Stimulated activated CD8-positive, alpha-beta memory T cell treated with anti-CD3 and anti-CD28 coated beads, Interleukin-7, amount 100 ng/mL, for 48 hours (primary cell): ENCODE measurements at regions not wholly inside any gene's neighbourhood (a gene's known extent, or its start where the extent isn't known, plus 50 kb on each side); places are given as distances from the start of the nearest gene placed in this dataset.
"Not testable (repeated sequence)": the region's sequence is repeated elsewhere in the genome, so short reads cannot be mapped to it uniquely, and the experiment has no call there.

Experiments used
- DNase-seq, 2 donors: peaks; one replicate each; pipeline ENCODE4 v3.0.0-alpha.2; 2020; ENCODE audit warnings: low read depth in 1 of 2; ENCODE audit errors: extremely low read depth in 1 of 2

DNA sequence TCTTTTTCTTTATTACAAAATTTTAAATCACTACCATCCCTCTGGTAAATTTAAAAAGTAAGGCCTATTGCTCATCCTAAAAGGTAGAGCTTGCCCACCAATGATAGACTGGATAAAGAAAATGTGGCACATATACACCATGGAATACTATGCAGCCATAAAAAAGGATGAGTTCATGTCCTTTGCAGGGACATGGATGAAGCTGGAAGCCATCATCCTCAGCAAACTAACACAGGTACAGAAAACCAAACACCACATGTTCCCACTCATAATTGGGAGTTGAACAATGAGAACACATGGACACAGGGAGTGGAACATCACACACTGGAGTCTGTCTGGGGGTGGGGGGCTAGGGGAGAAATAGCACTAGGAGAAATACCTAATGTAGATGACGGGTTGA lies 155.2 kb upstream of the NOCT start:
- DNase-seq: not testable (repeated sequence)

DNA sequence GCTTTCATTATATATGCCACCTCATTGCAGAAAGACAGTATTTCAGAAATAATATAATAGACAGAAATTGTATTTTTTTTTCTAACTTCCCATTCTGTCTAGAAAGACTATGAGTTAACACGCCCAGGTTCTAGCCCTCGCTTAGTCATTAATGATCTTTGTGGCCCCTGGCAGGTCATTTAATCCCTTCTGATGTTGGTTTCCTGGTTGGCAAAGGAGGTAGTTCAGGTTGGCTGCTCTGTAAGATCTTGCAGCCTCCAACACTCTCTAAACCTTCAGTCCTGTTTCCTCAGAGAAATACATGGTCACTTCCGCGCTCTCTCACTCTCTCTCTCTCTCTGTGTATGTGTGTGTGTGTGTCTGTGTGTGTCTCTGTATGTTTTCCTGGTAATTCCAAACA lies 156.3 kb upstream of the NOCT start:
- no peak for DNase-seq

DNA sequence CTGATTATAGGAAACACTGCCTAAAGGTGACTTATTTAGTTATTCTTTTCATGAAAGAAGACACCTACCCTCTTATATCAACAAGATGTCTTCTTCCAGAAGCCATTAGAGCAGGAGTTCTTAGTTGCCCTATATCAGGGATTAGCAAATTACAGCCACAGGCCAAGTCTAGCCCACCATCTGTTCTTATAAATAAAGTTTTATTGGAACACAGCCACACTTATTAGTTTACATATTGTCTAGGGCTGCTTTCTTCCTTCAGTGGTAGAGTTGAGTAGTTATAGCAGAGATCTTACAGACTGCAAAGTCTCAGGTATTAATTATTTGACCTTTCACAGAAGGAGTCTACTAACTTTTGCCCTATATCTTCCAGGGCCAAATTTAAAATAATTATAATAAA lies 157.2 kb upstream of the NOCT start:
- DNase-seq: no peak

DNA sequence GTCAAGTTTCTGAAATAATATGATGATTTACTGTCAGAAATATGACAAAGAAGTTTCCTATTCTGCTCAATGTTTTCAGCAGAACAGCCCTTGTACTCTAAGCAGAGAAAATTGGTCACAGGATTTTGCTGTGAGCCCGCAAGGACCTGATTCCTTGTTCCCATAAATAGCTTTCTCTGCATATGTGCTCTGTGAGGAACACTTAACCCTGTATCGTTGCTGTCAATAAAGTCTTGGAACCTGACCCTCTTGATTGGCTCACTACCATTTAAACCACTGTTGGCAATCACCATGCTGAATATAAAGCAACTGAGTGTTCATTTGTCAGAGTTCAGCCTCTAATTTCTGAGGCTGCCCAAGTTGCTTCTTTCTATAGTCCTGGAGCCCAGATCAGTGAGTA lies 158.2 kb upstream of the NOCT start:
- DNase-seq: no peak

DNA sequence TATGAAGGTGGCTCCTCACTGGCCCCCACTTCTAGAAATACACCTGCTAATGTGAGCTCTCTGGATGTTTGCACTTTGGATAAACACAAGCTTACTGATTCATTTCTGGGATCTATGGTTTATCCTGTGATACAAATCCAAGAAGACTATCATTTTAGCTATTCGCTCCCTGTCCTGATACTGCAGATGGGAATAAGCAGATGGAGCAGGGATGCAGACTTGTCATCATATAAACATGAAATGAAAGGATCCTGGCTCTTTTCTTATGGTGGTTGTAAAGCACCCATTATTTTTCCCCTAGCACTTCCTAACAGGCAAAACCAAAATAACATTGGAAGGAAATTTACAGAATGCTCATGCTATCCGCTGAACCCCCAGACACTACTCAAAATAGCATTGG lies 162.9 kb upstream of the NOCT start:
- no peak for DNase-seq

DNA sequence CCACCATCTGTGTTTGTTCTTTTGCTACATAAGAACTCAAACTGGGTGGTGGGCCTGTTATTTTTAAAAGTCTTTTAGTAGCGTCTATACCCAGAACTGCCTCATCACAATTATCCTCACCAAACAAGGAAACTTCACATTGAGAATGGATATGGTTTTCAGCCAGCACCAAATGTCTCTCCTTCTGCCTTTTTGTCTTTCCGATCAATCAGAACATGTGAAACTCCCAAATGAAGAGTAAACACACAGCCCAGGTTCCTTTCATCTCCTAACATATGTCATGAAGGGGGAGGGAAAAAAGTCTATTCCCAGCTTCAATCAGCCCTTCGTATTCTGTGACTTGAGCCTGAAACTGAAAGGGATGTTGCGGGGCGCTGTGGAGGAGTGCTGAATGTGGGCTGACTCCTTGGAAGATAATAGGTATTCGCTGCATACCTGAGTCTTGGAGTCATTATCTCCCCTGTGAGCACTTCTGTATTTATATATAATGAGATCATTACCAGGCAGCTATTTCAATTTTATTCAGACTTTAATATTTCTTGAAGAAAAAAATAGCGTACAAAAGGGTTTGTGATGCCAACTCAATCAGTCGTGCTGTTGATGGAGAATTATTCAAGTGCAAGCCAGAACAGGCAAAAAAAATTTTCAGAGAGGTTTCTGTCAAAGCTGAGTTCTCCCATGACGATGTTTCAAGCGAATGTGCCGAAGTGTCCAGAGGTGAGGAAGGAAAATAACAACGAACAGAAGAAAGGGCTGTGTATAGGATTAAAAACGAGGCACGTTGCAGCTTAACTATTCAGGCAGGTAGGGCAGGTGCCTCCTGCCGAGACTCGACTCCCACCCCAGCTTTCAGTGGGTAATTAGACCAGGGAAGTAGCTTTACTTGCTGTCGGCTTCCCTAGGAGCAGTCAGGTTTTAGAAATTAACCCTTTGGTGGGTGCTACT lies 163.9 kb upstream of the NOCT start:
- no peak for DNase-seq

DNA sequence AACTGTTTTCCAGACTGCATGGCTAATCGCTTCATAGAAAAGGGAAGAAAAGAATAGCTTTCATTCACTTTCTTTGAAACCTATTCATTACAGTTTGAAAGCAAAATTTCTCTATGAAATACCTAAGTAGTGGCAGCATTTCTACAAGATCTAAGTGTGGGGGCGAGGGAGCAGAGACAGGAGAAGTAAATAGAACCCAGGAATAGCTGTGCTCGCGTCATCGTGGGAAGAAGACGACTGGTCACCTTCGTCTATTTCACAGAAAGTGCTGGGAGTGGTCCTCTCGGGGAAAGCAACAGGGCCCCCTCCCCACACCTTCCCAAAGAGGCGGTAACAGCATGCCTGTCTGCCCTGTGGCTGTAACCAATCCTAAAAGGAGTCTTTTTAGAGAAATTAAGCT lies 169.9 kb upstream of the NOCT start:
- DNase-seq: no peak

DNA sequence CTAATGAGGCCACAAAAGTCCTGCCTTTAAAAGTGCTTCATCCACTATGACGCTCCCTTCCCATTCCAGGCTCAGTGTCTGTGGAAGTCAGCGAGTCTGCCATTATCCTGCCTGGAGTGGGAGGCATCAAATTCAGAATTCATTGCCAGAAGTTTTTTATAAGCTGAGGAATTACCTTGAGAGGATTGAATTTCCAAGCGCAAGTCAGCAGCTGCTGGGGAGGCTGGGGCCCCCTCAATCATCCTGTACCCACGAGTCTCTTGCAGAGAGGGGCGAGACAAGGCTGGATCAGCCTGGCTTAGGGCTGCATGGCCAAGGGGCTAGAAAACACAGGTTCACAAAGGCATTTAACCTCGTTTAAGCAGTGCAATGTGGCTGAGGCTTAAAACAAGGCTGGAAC lies 170.5 kb upstream of the NOCT start:
- no peak for DNase-seq

DNA sequence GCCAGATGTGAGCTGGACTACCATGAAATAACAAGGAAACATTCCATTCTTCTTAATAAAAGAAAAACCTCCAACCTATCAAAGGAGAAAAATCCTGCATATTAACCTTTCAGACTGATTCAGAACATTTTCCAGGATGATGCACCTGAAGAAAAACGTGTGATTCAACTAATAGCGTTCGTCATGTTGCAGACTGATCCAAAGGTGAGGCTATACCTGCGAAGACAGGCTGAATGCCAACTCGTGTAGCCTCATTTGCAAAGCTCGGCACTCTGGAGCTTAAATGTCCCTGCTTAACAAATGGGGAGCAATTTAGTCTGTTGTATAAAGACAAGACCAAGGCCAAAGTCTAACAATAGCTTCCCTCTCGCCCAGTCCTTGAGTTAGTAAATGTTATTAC lies 172.0 kb upstream of the NOCT start:
- no peak for DNase-seq

DNA sequence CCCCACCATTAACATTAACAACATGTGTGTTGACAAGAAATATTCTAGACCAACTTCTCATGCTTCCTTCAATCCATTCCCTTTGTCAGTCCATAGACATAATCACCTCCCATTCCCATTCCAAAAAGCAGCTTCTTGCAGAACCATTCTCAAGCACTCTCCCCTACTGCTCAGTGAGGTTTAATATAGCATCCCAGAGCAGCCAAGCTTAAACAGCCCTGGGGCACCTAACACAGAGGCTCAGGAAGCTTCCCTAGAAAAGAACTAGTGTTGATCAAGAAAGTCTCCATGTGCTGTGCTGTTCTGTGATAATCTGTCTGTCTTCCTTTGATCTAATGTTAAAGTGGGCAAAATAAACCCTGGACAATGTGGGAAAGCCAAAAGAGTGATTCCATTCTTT lies 174.2 kb upstream of the NOCT start:
- no peak for DNase-seq

DNA sequence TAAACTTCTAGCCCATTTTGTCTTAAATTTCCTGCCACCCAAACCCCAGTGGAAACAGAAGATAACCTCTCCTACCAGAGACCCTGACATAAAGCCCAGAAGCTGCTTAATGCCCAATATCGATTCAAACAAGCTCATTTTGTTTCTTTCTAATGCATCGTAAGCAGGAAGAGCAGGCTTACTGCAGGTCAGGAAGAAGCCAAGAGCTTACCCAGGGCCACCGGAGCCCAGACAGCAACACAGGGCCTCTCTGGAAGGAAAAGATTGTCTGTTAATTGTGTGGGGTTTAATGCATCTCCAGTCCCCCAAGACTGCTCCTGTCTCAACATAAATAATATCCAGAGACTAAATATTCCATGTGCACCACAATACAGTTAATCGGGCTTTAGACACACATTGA lies 177.3 kb upstream of the NOCT start:
- DNase-seq: no peak

DNA sequence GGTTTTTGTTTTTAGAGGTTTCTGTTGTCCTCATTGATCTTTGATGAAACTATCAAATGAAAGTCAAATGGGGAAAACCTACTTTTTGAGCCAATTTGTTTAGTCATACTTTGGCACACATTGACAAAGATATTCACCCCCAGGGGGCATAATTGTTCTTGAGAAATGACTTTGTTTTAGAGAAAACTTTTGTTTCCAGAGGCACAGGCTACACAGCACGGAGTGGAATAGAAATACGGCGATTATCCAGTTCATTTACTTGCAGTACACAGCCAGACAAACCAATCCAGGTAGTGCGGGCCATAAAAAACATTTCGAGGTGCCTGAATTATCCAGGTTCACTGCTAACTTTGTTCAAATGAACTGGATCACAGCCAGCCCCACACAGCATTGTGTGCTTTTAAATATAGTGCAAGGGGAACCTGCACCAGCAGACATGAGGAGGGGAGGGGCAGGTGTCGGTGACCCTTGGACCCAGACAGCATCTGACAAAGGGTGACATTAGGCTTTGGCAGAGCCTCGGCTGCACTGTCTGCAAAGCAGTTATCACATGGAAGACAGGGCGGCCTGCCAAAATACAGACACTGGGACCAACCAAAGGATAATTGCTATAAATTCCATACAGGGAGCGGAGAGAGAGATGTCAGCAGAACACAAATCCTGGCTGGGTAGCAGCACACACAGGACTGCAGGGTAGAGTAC lies 179.6 kb upstream of the NOCT start:
- DNase-seq: no peak

DNA sequence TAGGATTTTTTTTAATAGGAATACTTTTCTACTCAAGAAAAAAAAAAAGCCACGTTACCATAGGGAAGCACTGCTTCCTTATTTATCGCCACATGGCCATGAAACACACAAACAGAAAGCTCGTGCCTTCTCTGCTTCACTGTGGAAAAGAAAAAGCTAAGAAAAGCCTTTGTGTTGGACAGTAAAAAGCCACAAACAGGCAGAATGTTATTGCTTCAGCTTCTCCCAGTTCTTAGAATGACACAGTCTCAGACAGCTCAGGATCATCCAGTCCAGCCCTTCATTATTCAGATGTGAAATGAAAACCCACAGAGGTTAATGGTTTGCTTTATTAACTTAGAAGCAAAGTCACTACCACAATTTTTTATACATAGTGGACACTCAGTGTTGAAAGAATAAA lies 181.6 kb upstream of the NOCT start:
- no peak for DNase-seq

DNA sequence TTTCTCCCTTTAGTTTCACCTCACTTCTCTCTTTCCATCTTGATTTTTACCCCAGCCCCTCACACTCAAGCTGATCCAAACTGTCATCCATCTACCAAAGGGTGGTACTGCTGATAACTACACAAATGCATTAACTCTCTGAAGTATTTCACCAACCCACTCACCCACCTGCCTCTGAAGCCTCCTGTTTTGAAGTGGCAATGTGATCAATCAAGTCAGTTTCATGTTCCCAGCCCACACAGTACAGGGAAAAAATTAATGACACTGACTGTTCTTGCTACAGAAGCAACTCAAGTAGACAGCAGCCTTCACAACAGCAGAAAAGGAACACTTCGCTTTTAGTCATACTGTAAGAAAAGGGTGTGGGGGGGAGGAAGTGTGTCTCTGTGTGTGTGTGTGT lies 183.0 kb upstream of the NOCT start:
- peak in 1 of 2 donors; percentile 15 for DNase-seq

DNA sequence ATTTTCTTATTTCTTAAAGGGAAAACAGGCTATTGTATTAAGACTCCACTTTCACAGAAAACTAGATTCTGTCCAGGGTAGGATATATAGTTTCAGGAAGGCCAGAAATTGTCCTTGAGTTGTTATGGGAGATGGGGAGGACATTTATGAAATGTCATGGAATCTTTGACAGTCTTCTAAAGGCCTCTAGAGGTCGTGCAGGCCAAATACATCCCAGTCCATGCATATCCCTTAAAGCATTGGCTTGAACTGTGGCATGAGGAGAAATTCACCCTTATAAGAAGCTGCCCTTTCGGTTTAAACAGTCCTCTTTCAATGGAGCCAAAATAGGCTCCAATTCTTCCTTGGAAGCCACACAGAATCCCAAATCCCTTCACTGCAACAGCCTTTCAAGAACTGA lies 183.6 kb upstream of the NOCT start:
- DNase-seq: no peak

DNA sequence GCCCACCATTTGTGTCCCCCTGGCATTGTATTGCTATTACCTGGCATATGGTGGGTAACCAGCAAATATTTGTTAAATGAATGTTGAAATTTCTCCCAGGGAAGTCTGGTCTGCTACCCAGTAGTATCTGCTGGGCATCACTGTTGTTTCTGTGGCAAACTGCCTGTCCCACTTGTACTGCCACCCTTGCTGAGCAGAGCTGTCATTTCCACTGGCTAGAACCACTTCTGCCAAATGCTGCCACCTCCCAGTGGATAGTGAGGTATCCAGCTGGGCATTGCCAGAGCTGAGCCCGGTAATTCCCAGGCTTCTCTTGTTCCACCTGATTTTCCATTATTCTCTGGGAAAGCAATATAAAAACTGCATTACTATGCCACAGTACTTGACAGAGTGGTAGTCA lies 186.7 kb upstream of the NOCT start:
- DNase-seq: no peak

DNA sequence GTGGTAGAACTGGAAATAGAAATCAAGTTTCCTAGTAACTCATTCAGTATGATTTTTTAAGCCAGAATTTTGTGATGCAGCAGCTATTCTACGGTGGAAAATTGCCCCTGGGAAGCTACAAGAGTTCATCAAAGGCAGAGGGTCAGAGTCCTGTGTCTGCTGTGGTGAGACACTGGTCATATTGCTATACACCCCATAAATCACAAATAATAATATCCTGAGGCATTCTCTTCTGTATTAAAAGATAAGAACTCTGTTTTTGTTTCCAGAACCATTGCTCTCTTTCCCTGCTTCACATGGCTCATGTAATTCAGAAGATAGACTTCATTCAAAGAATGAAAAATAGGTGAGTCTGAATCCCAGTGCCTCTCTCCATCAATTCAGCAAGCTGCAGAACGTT lies 188.8 kb upstream of the NOCT start:
- no peak for DNase-seq

DNA sequence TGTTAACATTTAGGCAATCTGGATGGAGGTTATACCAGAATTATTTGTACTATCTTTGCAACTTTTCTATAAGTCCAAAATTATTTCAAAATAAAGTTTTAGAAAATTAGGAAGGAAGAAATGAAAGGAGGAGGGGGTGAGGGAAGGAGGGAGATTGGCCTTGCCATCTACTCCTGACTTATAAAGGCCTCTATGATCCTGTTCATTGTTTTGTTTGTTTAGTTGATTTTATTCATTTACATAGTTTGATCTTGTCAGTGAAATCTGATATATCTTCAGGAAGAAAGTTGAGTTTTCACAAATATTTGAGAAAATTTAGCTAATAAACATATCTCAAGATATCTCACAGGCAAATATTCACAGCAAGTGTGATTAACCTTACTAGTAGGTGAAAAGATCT lies 189.3 kb upstream of the NOCT start:
- DNase-seq: no peak

DNA sequence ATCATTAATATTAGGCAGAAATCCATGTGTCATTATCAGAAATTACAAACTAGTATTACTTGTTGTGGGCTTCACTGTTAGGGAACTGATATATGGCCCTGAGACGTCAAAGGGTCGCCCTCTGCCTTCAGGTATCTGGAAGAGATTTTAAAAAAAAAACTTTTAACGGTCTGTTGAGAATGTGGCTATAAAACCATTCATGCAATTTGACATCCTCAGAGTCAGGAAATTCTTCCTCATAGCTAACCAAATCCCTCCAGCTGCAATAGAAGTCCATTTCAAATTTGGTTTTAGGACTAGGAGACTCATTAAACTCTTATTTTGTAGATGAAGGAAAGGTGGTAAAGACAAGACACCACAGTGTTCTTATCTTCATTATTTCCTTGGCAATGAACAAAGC lies 194.2 kb upstream of the NOCT start:
- no peak for DNase-seq

DNA sequence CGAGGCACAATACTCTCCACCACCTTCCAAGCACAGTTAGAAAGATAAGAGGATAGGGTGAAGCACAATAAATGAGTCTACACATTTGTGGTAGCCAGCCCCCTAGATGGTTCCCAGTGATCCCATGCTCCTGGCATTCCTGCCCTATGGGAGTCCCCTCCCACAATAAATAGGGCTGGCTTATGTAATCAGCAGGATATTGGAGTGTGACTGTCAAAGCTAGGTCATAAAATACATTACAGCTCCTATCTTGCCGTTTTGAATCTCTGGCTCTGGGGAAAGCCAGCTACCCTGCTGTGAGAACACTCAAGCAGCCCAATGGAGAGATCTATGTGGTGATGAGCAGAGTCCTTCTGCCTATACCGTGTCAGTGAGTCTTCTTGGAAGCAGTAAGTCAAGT lies 198.7 kb upstream of the NOCT start:
- no peak for DNase-seq

DNA sequence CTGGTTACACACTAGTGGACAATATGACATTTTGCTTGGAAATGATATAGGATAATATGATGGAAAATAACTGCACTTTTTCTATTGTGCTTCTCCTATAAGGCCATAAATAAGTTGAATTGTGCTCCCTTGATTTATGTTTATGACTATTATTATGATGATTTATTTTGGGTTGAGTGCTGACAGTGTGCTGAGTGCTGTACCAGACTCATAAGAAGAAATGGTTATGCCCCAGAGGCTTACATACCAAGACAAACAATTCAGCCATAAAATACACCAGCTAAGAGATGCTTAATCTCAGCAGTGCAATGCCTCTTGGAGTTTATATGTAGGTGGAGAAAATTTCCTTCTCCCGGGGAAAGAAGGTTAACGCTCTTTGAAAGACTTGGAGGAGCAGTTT lies 199.8 kb upstream of the NOCT start:
- DNase-seq: no peak

DNA sequence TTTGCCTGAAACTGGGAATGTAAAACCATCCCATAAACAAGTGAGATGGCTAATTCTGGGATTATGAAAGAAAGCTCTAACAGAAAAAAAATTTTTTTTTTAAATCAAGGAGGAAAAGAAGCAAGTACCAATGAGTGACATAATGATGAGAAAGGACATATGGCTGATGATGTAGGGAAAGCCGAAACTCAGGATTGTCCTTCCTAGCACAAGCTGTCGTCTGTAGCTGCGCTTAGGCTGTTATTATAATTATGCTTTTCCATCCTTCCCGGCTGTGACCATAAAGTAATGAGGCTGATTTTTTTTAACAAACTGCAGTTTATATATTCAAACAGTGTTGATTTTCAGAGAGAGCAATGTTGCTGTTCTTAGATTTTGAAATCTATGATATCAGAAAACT lies 209.8 kb upstream of the NOCT start:
- no peak for DNase-seq
